Fibroblast of pulmonary artery (primary cell): ENCODE measurements at regions not wholly inside any gene's neighbourhood (a gene's known extent, or its start where the extent isn't known, plus 50 kb on each side); places are given as distances from the start of the nearest gene placed in this dataset.

ENCODE experiments used
- DNase-seq: peaks from one replicate; pipeline ENCODE4 v3.0.0-alpha.2; 2010; ENCODE audit warnings: low read depth
- H3K4me3 ChIP-seq: replicated peaks from 2 replicates; pipeline ENCODE4 v1.5.1; 2011; ENCODE audit warnings: low read depth, mild to moderate bottlenecking, control low read depth, low read length, moderate library complexity
- TF ChIP-seq, protein P1 (sequence below): IDR thresholded peaks from 2 replicates; pipeline ENCODE4 v1.5.1; 2011; ENCODE audit warnings: mild to moderate bottlenecking, control low read depth, low read length, inconsistent platforms; ENCODE audit errors: missing control alignments

- H3K4me3 ChIP-seq = no peak overlapping the region
- no peak for DNase-seq
- TF ChIP-seq, protein P1, sequence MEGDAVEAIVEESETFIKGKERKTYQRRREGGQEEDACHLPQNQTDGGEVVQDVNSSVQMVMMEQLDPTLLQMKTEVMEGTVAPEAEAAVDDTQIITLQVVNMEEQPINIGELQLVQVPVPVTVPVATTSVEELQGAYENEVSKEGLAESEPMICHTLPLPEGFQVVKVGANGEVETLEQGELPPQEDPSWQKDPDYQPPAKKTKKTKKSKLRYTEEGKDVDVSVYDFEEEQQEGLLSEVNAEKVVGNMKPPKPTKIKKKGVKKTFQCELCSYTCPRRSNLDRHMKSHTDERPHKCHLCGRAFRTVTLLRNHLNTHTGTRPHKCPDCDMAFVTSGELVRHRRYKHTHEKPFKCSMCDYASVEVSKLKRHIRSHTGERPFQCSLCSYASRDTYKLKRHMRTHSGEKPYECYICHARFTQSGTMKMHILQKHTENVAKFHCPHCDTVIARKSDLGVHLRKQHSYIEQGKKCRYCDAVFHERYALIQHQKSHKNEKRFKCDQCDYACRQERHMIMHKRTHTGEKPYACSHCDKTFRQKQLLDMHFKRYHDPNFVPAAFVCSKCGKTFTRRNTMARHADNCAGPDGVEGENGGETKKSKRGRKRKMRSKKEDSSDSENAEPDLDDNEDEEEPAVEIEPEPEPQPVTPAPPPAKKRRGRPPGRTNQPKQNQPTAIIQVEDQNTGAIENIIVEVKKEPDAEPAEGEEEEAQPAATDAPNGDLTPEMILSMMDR = no peak
Observed at GRCh38 chr4:81903212-81903611, 431.5 kb upstream of the RASGEF1B start.

DNA sequence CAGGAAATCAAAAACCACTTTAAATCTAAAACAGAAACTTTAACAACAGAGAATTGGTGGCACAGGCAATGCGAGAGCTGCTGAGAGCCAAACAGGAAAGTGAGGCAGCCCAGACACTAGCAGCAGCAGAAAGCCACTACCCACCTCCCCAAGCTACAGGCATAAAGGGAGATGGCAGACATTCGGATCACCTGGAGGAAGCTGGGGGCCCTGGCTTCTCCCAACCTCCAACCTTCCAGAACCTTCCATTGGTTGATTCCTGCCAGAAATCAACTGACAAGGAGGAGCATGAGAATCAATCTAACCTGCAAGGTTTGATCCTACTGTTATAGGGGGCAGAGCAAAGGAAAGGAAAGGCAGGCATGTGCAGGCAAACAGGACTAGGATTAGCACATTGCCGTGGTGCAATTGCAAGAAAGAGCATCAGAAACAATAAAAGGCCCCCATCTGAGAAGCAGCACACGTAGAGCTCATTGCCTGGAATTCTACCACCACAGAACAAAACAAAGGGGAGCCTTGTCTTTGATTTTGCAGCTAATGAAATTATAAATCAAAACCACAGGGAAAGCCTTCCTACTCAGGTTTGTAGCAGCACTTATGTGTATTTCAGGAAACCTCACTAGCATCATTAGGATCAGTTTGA lies 427.3 kb upstream of the RASGEF1B start:
- no peak for DNase-seq
- H3K4me3 ChIP-seq = no peak overlapping the region
- TF ChIP-seq, protein P1 = no peak

- no peak for DNase-seq
- TF ChIP-seq, protein P1 = no peak
- no peak overlapping the region for H3K4me3 ChIP-seq
Observed at GRCh38 chr4:81896936-81897335, 425.2 kb upstream of the RASGEF1B start.

GRCh38 chr4:81891005-81891996 lies 419.6 kb upstream of the RASGEF1B start:
- no peak for DNase-seq

DNA sequence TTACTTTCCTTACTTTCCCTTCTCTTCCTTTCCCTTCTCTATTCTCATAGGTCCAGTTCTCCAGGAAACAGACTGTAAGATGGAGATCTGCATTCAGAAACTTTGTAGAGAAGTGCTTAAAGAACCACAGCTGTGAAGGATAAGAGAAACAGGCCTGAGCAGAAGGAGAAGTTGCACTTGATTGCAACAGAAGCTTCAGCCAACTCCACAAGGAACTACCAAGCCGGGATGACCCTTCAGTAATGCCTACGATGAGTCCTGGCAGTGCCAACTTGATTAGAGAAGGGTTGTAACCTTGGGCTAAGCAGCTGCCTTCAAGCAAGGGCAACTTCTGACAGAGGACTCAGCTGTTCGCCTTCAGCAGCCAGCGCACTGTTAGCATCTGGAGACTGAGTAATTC lies 413.3 kb upstream of the RASGEF1B start:
- H3K4me3 ChIP-seq = no peak overlapping the region
- TF ChIP-seq, protein P1 = no peak
- no peak for DNase-seq

More at GRCh38 chr4:81891005-81891996, 419.6 kb upstream of the RASGEF1B start:
- TF ChIP-seq, protein P1 = no peak
- no peak overlapping the region for H3K4me3 ChIP-seq

DNA sequence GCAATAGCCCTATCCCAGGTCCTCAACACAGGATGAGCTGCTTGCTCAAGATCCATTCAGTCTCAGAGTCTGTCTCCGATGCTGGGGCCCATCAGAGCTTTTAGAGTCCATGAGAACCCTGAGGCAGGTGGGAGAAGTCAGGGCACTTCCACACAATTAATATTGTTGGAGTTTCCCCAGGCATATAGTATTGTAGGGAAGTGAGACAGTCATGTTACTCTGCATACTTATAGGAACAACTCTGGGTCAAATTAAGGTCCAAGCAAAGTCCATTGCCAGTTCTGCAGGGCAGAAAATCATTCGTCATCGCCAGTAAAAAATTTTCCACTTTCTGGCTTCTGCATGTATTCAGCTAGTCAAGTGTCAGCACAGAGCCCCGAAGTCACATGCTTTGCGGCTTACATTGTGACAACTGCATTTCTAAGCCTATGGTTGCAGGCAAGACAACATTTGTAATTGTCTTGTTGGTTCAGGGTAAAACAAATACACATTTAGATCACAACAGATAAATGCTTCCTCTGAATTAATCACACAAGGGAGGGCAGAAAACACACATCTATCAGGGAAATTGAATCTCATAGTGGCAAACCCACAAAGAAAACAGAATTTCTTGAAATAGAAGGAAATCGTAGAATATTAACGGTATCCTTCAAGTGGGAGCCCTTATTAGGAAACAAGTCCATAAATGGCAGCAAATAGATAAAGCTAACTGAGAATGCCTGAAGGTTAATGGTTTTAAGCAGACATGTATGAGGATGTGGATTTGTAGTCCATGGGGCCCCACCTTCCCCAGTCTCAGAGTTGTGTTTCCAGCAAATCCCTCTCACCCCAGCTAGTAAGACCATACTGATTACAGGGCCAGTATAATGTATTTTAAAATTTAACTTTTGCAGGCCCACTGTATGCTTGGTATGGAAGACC lies 412.1 kb upstream of the RASGEF1B start:
- TF ChIP-seq, protein P1 = no peak
- no peak overlapping the region for H3K4me3 ChIP-seq
- DNase-seq = no peak
